ENCODE measurements at regions not wholly inside any gene's neighbourhood (a gene's known extent, or its start where the extent isn't known, plus 50 kb on each side); places are given as distances from the start of the nearest gene placed in this dataset.

DNA sequence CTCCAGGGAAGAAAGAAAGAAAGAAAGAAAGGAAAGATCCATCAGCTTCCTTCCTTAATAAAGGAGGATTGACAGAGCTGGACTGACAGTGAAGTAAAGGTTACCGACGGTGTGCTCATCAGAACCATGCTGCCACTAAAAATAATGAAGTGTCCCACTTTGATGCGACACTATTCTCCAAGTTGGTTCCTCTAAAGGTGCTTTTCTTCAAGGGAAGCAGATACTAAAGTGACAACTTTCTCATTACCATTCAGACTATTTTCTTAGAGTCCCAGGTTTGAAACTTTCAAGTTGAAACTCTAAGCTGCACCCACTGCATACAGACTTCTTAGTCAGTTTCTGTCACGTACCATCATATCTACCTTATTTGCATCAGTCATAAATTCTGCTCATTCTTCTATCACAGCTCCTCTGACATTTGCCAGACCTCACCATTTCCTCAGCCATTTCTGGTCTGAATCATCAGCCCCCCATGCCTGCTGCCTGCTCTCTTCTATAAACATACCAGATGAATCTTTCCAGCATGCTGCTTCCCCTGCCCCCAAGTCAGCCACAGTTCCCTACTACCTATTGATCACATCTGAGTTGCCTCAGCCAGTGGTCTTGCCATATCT, 177.6 kb downstream of the DEPDC1B start:
- Histone ChIP-seq H3K4me1 (ENCODE audit: insufficient read depth, low read length) (peaks cover 28% of the 10 kb centered on the region), H3K4me2 (ENCODE audit: low read depth, low read length) (no peak overlapping the region), H3K4me3 (replicated peaks in 1 of 3; ENCODE audit: insufficient read depth in 1 of 3, low read depth in 2 of 3, low read length in 3 of 3) (no peak overlapping the region), H3K79me2 (ENCODE audit: insufficient read depth, low read length) (no peaks in the 10 kb centered on the region), H4K20me1 (ENCODE audit: insufficient read depth, low read length) (no peaks in the 10 kb centered on the region), H3K9ac (ENCODE audit: insufficient read depth, low read depth, low read length) (no peak overlapping the region), H3K9me3 (ENCODE audit: low read length) (no peaks in the 10 kb centered on the region), H3K36me3 (replicated peaks in 1 of 2; ENCODE audit: control insufficient read depth in 1 of 2, insufficient read depth in 2 of 2, low read length in 2 of 2) (no peaks in the 10 kb centered on the region), H2AFZ (ENCODE audit: low read length) (no peak overlapping the region), H3K27me3 (ENCODE audit: control insufficient read depth in 1 of 2, insufficient read depth in 2 of 2, low read length in 2 of 2) (no peaks in the 10 kb centered on the region), H3K27ac (ENCODE audit: extremely low read length, insufficient read depth, low read length) (no peak overlapping the region)
- no TSS peak for BruUV-seq (replicated peaks)
- intact Hi-C loops (cut with micrococcal nuclease; ENCODE audit: unreplicated experiment) (no loop called here), in situ Hi-C loops (cut with HindIII; ENCODE audit: extremely low pct_ligation_motif_present, low pct_unique_long_range_greater_than_20kb) (no loop called here)
- FAIRE-seq (no peak), DNase-seq (ENCODE audit: low spot score) (no peak), ATAC-seq (no peak)
- CTCF ChIA-PET (ENCODE audit: low intra/inter-chr PET ratio, low total read pairs), result no interaction called here
- POLR2A ChIA-PET, result interaction anchor here (0.9 kb wide), 1 partner anchor 11 kb away, joined by 3 read pairs; no protein-coding TSS in a partner anchor
- TF ChIP-seq RARG (CRISPR knock-in tag; IDR thresholded peaks at IDR 0.05; ENCODE audit: low read depth) (no peak), HMG20A (CRISPR knock-in tag; IDR thresholded peaks at IDR 0.05; ENCODE audit: borderline replicate concordance) (no peak), MTF2 (CRISPR knock-in tag; IDR thresholded peaks at IDR 0.05; ENCODE audit: borderline replicate concordance) (no peak), RFXANK (CRISPR knock-in tag; IDR thresholded peaks at IDR 0.05) (no peak), RFX5 (IDR thresholded peaks at IDR 0.05; ENCODE audit: low read depth, low read length) (no peak), SMAD1 (CRISPR knock-in tag; IDR thresholded peaks at IDR 0.05; ENCODE audit: borderline replicate concordance, low read depth) (no peak), SOX5 (CRISPR knock-in tag; IDR thresholded peaks at IDR 0.05; ENCODE audit: borderline replicate concordance) (no peak), SMARCE1 (IDR thresholded peaks at IDR 0.05; ENCODE audit: borderline replicate concordance) (no peak), SAFB2 (CRISPR knock-in tag; IDR thresholded peaks at IDR 0.05; ENCODE audit: borderline replicate concordance, low read depth) (no peak), SMC3 (IDR thresholded peaks at IDR 0.05; ENCODE audit: low read length) (no peak)
- TF ChIP-seq, protein P1, sequence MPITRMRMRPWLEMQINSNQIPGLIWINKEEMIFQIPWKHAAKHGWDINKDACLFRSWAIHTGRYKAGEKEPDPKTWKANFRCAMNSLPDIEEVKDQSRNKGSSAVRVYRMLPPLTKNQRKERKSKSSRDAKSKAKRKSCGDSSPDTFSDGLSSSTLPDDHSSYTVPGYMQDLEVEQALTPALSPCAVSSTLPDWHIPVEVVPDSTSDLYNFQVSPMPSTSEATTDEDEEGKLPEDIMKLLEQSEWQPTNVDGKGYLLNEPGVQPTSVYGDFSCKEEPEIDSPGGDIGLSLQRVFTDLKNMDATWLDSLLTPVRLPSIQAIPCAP (CRISPR knock-in tag; IDR thresholded peaks at IDR 0.05; ENCODE audit: low read depth), result no peak
- TF ChIP-seq, protein P2, sequence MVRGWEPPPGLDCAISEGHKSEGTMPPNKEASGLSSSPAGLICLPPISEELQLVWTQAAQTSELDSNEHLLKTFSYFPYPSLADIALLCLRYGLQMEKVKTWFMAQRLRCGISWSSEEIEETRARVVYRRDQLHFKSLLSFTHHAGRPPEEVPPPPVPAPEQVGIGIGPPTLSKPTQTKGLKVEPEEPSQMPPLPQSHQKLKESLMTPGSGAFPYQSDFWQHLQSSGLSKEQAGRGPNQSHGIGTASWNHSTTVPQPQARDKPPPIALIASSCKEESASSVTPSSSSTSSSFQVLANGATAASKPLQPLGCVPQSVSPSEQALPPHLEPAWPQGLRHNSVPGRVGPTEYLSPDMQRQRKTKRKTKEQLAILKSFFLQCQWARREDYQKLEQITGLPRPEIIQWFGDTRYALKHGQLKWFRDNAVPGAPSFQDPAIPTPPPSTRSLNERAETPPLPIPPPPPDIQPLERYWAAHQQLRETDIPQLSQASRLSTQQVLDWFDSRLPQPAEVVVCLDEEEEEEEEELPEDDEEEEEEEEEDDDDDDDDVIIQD (CRISPR knock-in tag; IDR thresholded peaks at IDR 0.05; ENCODE audit: low read depth), result no peak
- TF ChIP-seq, protein P3, sequence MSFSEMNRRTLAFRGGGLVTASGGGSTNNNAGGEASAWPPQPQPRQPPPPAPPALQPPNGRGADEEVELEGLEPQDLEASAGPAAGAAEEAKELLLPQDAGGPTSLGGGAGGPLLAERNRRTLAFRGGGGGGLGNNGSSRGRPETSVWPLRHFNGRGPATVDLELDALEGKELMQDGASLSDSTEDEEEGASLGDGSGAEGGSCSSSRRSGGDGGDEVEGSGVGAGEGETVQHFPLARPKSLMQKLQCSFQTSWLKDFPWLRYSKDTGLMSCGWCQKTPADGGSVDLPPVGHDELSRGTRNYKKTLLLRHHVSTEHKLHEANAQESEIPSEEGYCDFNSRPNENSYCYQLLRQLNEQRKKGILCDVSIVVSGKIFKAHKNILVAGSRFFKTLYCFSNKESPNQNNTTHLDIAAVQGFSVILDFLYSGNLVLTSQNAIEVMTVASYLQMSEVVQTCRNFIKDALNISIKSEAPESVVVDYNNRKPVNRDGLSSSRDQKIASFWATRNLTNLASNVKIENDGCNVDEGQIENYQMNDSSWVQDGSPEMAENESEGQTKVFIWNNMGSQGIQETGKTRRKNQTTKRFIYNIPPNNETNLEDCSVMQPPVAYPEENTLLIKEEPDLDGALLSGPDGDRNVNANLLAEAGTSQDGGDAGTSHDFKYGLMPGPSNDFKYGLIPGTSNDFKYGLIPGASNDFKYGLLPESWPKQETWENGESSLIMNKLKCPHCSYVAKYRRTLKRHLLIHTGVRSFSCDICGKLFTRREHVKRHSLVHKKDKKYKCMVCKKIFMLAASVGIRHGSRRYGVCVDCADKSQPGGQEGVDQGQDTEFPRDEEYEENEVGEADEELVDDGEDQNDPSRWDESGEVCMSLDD (CRISPR knock-in tag; IDR thresholded peaks at IDR 0.05; ENCODE audit: borderline replicate concordance), result no peak
- TF ChIP-seq, protein P4, sequence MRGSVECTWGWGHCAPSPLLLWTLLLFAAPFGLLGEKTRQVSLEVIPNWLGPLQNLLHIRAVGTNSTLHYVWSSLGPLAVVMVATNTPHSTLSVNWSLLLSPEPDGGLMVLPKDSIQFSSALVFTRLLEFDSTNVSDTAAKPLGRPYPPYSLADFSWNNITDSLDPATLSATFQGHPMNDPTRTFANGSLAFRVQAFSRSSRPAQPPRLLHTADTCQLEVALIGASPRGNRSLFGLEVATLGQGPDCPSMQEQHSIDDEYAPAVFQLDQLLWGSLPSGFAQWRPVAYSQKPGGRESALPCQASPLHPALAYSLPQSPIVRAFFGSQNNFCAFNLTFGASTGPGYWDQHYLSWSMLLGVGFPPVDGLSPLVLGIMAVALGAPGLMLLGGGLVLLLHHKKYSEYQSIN (CRISPR knock-in tag; IDR thresholded peaks at IDR 0.05; ENCODE audit: borderline replicate concordance), result no peak
- TF ChIP-seq, protein P5, sequence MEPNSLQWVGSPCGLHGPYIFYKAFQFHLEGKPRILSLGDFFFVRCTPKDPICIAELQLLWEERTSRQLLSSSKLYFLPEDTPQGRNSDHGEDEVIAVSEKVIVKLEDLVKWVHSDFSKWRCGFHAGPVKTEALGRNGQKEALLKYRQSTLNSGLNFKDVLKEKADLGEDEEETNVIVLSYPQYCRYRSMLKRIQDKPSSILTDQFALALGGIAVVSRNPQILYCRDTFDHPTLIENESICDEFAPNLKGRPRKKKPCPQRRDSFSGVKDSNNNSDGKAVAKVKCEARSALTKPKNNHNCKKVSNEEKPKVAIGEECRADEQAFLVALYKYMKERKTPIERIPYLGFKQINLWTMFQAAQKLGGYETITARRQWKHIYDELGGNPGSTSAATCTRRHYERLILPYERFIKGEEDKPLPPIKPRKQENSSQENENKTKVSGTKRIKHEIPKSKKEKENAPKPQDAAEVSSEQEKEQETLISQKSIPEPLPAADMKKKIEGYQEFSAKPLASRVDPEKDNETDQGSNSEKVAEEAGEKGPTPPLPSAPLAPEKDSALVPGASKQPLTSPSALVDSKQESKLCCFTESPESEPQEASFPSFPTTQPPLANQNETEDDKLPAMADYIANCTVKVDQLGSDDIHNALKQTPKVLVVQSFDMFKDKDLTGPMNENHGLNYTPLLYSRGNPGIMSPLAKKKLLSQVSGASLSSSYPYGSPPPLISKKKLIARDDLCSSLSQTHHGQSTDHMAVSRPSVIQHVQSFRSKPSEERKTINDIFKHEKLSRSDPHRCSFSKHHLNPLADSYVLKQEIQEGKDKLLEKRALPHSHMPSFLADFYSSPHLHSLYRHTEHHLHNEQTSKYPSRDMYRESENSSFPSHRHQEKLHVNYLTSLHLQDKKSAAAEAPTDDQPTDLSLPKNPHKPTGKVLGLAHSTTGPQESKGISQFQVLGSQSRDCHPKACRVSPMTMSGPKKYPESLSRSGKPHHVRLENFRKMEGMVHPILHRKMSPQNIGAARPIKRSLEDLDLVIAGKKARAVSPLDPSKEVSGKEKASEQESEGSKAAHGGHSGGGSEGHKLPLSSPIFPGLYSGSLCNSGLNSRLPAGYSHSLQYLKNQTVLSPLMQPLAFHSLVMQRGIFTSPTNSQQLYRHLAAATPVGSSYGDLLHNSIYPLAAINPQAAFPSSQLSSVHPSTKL (CRISPR knock-in tag; IDR thresholded peaks at IDR 0.05), result no peak
- WGBS (ENCODE audit: low lambda C conversion rate), result 89% methylated on average over 4 of the region's 4 CpGs
